Activated CD8-positive, alpha-beta memory T cell treated with anti-CD3 and anti-CD28 coated beads, Interleukin-2, amount 10 ng/mL, durations not matched to agents 7 days and 5 days (primary cell): ENCODE measurements at regions not wholly inside any gene's neighbourhood (a gene's known extent, or its start where the extent isn't known, plus 50 kb on each side); places are given as distances from the start of the nearest gene placed in this dataset.
"Not testable (repeated sequence)": the region's sequence is repeated elsewhere in the genome, so short reads cannot be mapped to it uniquely, and the experiment has no call there.

Experiments
- ATAC-seq: fragments of 150-1000 bp; cut with Tn5 transposase; one replicate; pipeline ENCODE4 v1.10.0; 2021; ENCODE audit warnings: moderate library complexity
- CTCF ChIA-PET: fragments of 350-600 bp; sonication (Branson Sonifier 250); formaldehyde crosslinking; loops from one replicate; lab custom pipeline; 2021; ENCODE audit warnings: antibody characterized with exemption; lab: Charles Lee
- DNase-seq: peaks from one replicate; pipeline ENCODE4 v3.0.0-alpha.2; 2020
- H3K27ac Mint-ChIP-seq: one replicate; pipeline ENCODE4 v1.8.0; 2021; ENCODE audit warnings: mild to moderate bottlenecking, mixed read lengths
- H3K27me3 Mint-ChIP-seq: one replicate; pipeline ENCODE4 v1.8.0; 2021; ENCODE audit warnings: mixed read lengths
- H3K36me3 Mint-ChIP-seq: one replicate; pipeline ENCODE4 v1.8.0; 2021; ENCODE audit warnings: mild to moderate bottlenecking, mixed read lengths
- H3K4me1 Mint-ChIP-seq: one replicate; pipeline ENCODE4 v1.8.0; 2021; ENCODE audit warnings: mixed read lengths
- H3K4me3 Mint-ChIP-seq: one replicate; pipeline ENCODE4 v1.8.0; 2021; ENCODE audit warnings: mild to moderate bottlenecking, moderate library complexity, mixed read lengths
- H3K9me3 Mint-ChIP-seq: one replicate; pipeline ENCODE4 v1.8.0; 2022; ENCODE audit warnings: low read depth, mixed read lengths

DNA sequence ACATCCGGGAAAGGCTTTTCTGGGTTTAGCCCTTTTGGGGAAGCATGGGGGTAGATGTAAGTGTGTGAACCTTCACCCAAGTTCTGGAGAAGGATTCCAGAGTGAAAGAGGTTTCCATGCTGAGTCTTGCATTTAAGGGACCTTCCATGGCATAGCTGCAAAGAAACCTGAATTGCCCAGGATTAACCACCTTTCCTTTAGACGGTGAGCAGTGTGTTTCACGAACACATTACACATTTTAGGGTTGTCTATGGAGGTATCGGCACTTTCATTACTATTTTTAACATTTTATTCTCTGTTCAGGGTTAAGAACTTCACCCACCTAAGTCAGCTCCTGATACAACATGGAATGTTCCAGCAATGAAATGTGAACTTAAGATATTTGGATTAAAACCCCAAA, 250.2 kb upstream of the PLGLB2 start:
- H3K36me3 Mint-ChIP-seq, H3K27ac Mint-ChIP-seq, H3K9me3 Mint-ChIP-seq, ATAC-seq, CTCF ChIA-PET, H3K4me3 Mint-ChIP-seq, DNase-seq, H3K27me3 Mint-ChIP-seq: not testable (repeated sequence)
- peaks cover 26% of the 10 kb centered on the region for H3K4me1 Mint-ChIP-seq

- Mint-ChIP-seq H3K4me1 (peaks cover 25% of the 10 kb centered on the region), H3K4me3 (peak overlapping the region; percentile 54), H3K27ac (peak overlapping the region; percentile 82)
- H3K9me3 Mint-ChIP-seq, H3K27me3 Mint-ChIP-seq, H3K36me3 Mint-ChIP-seq, CTCF ChIA-PET, DNase-seq: not testable (repeated sequence)
- peak; percentile 38 for ATAC-seq
These were observed 249.6 kb upstream of the PLGLB2 start for GRCh38 chr2:87498169-87498853.

GRCh38 chr2:87498854-87499238, 249.0 kb upstream of the PLGLB2 start:
- DNase-seq, H3K4me3 Mint-ChIP-seq, H3K36me3 Mint-ChIP-seq, H3K9me3 Mint-ChIP-seq, ATAC-seq, H3K27ac Mint-ChIP-seq, CTCF ChIA-PET, H3K27me3 Mint-ChIP-seq: not testable (repeated sequence)
- peaks cover 23% of the 10 kb centered on the region for H3K4me1 Mint-ChIP-seq

- H3K4me3 Mint-ChIP-seq = peak overlapping the region; percentile 45
- peak; percentile 80 for ATAC-seq
- H3K27ac Mint-ChIP-seq = peak overlapping the region; percentile 76
- H3K9me3 Mint-ChIP-seq, H3K27me3 Mint-ChIP-seq, CTCF ChIA-PET, H3K36me3 Mint-ChIP-seq, DNase-seq: not testable (repeated sequence)
- H3K4me1 Mint-ChIP-seq = peaks cover 18% of the 10 kb centered on the region
These were observed 248.0 kb upstream of the PLGLB2 start for GRCh38 chr2:87499860-87500259.

GRCh38 chr2:87500421-87500820, 247.5 kb upstream of the PLGLB2 start:
- CTCF ChIA-PET, H3K36me3 Mint-ChIP-seq, DNase-seq, H3K9me3 Mint-ChIP-seq, H3K27me3 Mint-ChIP-seq, ATAC-seq: not testable (repeated sequence)
- peak overlapping the region; percentile 19 for H3K4me3 Mint-ChIP-seq
- H3K27ac Mint-ChIP-seq = peak overlapping the region; percentile 76
- H3K4me1 Mint-ChIP-seq = peaks cover 13% of the 10 kb centered on the region

- H3K4me1 Mint-ChIP-seq = peaks cover 11% of the 10 kb centered on the region
- H3K36me3 Mint-ChIP-seq, DNase-seq, CTCF ChIA-PET, H3K27ac Mint-ChIP-seq, H3K4me3 Mint-ChIP-seq, H3K9me3 Mint-ChIP-seq, H3K27me3 Mint-ChIP-seq, ATAC-seq: not testable (repeated sequence)
These were observed 246.9 kb upstream of the PLGLB2 start for GRCh38 chr2:87500951-87501350.

DNA sequence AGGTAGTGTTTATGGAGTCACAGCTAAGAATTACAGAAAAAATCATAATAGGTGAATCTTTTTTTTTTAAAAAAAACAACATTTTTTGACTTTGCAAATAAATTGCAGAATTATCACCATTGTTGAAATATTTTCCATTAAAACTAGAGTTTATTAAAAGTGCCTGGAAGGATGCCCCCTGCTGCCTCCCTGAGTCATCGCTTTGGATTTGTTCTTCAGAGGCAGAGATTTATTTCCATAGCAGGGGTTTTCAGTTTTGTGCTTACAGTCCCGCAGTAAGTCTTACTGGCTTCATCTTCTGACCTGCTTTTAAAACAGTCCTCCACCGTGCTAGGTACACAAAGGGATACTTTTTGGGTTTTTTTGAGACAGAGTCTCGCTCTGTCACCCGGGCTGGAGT, 244.9 kb upstream of the PLGLB2 start:
- DNase-seq, H3K36me3 Mint-ChIP-seq, H3K9me3 Mint-ChIP-seq, H3K4me3 Mint-ChIP-seq, CTCF ChIA-PET, H3K27ac Mint-ChIP-seq, H3K27me3 Mint-ChIP-seq, ATAC-seq: not testable (repeated sequence)
- peaks cover 15% of the 10 kb centered on the region for H3K4me1 Mint-ChIP-seq

DNA sequence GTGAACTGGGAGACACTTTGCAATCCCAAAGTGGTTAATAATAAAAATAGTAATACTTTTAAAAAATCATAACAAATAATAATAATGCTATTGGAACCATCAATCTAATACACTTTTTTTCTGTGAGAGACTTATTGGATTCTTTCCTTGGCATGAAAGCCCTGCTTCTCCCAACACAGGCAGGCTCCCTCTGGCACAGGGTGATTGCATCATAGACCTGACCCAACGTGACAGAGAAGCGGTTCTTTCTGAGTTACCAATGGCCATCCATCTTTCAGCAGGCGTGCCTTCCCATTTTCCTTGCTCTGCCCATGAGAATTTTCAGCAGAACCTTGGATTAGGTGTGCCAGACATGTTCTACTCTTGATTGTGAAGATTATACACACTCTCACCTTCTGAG, 242.6 kb upstream of the PLGLB2 start:
- H3K36me3 Mint-ChIP-seq, H3K27me3 Mint-ChIP-seq, ATAC-seq, H3K9me3 Mint-ChIP-seq, H3K4me3 Mint-ChIP-seq, H3K27ac Mint-ChIP-seq, CTCF ChIA-PET, DNase-seq: not testable (repeated sequence)
- peaks cover 17% of the 10 kb centered on the region for H3K4me1 Mint-ChIP-seq

DNA sequence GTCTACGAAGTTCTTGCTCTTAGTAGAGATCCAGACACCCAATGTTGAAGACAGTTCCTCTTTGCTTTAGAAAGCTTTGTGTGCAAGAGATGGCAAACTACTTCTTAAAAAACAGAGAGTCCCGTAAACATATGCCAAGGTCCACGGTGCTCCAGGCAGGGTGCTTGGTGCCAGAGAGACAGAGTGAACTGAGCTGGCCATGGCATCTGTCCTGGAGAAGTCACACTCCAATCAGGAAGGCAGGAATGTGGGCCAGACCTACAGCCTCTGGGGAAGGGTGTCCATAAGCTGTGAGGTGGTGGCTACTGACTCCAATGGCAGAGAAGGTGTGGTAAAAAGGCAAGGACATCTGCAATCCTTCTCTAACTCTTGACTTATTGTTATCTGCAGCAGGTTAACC, 242.0 kb upstream of the PLGLB2 start:
- H3K27me3 Mint-ChIP-seq, H3K36me3 Mint-ChIP-seq, CTCF ChIA-PET, ATAC-seq, H3K4me3 Mint-ChIP-seq, DNase-seq, H3K9me3 Mint-ChIP-seq, H3K27ac Mint-ChIP-seq: not testable (repeated sequence)
- H3K4me1 Mint-ChIP-seq = peaks cover 16% of the 10 kb centered on the region

GRCh38 chr2:87507378-87508348, 240.2 kb upstream of the PLGLB2 start:
- H3K9me3 Mint-ChIP-seq, H3K27ac Mint-ChIP-seq, H3K36me3 Mint-ChIP-seq, H3K27me3 Mint-ChIP-seq, DNase-seq, CTCF ChIA-PET, H3K4me3 Mint-ChIP-seq: not testable (repeated sequence)
- peak; percentile 8 for ATAC-seq
- H3K4me1 Mint-ChIP-seq = peaks cover 18% of the 10 kb centered on the region

GRCh38 chr2:87511195-87511778, 236.6 kb upstream of the PLGLB2 start:
- peaks cover 22% of the 10 kb centered on the region for H3K4me1 Mint-ChIP-seq
- H3K9me3 Mint-ChIP-seq, H3K27me3 Mint-ChIP-seq, CTCF ChIA-PET, H3K27ac Mint-ChIP-seq, H3K4me3 Mint-ChIP-seq, DNase-seq, H3K36me3 Mint-ChIP-seq: not testable (repeated sequence)
- peak; percentile 43 for ATAC-seq

GRCh38 chr2:87512864-87513530, 234.9 kb upstream of the PLGLB2 start:
- DNase-seq, H3K27ac Mint-ChIP-seq, ATAC-seq, H3K9me3 Mint-ChIP-seq, H3K36me3 Mint-ChIP-seq, H3K4me3 Mint-ChIP-seq, CTCF ChIA-PET, H3K27me3 Mint-ChIP-seq: not testable (repeated sequence)
- peaks cover 26% of the 10 kb centered on the region for H3K4me1 Mint-ChIP-seq

- CTCF ChIA-PET, H3K27ac Mint-ChIP-seq, DNase-seq, H3K9me3 Mint-ChIP-seq, ATAC-seq, H3K27me3 Mint-ChIP-seq, H3K4me3 Mint-ChIP-seq, H3K36me3 Mint-ChIP-seq: not testable (repeated sequence)
- H3K4me1 Mint-ChIP-seq = peaks cover 24% of the 10 kb centered on the region
These were observed 233.9 kb upstream of the PLGLB2 start for GRCh38 chr2:87514034-87514433.
